HG03457 (cell line): ENCODE measurements at regions not wholly inside any gene's neighbourhood (a gene's known extent, or its start where the extent isn't known, plus 50 kb on each side); places are given as distances from the start of the nearest gene placed in this dataset.
"Not testable (repeated sequence)": the region's sequence is repeated elsewhere in the genome, so short reads cannot be mapped to it uniquely, and the experiment has no call there.

ENCODE experiments used
- ATAC-seq: cut with Tn5 transposase; IDR thresholded peaks from one replicate; pipeline ENCODE4 v1.9.1; 2021; ENCODE audit warnings: moderate number of reproducible peaks; ENCODE audit not compliant: unreplicated experiment

GRCh38 chr4:28010577-28011240 is 1150.1 kb downstream of the STIM2 start:
- ATAC-seq, result no peak

DNA sequence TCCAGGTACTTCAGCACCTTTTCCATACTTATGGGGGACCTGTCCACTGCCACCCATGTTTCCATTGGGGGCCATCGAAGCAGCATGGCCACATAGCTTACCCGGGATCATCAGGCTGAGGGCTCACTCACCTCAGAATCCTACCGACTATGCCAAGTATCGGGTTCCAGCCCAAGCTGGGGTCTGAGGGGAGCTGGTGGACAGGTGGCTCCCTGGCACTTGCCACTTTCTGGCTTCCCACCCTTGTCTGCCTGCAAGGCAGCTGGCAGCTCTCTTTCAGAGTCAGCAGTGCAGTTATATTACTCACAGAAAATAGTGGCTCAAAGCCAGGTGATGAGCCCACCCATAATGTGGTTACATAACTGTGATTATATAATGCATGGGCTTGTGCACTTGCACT is 1153.8 kb downstream of the STIM2 start:
- ATAC-seq, result no peak

DNA sequence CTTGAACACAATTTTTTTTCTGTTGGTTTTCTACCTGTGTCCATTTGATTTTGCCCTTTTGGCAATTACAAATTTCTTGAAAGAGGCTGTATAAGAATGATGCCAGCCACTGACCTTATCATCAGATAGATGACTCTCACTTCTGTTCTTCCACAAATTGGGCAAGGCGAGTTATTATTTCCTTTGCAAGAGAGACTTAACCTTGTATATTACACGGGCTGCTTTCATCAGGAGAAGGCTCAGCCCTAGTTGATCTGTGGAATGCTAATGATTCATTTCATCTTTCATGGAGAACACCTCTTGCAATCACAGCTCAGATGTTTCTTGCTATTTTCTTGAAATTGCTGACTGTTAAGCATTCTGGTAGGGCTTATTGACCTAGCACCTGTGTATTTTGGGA is 1155.4 kb downstream of the STIM2 start:
- ATAC-seq, result no peak

DNA sequence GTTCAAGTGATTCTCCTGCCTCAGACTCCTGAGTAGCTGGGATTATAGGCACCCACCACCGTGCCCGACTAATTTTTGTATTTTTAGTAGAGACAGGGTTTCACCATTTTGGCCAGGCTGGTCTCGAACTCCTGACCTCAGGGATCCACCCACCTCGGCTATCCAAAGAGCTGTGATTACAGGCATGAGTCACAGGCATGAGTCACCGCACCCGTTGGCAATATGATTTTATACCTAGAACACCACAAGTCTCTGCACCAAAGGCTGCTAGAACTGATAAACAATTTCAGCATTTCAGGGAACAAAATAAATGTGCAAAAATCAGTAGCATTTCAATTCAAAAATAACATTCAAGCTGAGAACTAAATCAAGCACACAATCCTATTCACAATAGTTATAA is 1177.6 kb downstream of the STIM2 start:
- not testable (repeated sequence) for ATAC-seq

DNA sequence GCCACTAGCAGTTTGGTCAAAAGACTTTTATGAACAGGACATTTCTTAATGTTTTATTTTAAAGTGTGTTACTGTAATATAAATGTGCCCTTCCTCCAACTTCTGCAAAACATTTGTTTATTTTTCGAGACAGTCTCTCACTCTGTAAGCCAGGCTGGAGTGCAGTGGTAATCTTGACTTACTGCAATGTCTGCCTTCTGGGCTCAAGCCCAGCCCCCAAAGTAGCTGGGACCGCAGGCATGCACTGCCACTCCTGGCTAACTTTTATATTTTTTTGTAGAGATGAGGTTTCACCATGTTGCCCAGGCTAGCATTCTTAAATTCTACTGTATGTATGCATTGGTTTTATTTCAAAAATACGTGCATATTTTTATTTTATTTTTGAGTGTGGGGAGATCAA is 1201.9 kb downstream of the STIM2 start:
- ATAC-seq, result no peak

DNA sequence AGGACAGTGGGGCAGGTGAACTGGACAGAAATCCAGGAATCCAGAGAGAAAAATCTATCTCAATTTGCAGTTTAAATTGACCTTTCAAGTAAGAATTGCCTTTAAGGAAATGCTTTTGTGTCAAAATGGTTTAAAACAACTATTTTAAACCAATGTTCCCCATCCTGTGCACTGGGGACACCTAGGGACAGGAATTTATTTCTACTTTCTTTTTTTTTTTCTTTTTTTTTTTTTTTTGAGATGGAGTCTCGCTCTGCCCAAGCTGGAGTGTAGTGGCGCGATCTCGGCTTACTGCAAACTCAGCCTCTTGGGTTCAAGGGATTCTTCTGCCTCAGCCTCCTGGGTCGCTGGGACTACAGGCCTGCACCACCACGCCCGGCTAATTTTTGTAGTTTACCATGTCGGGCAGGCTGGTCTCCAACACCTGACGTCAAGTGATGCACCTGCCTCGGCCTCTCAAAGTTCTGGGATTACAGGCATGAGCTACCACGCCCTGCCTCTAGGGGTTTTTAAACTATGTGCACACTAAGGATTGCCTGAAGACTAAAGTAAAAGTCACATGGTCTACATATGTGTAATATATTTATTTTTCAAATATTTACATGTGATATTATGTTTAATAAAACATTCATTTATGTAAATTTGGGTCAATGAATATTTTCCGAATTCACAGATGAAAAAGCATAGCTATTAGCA is 1213.4 kb downstream of the STIM2 start:
- no peak for ATAC-seq

DNA sequence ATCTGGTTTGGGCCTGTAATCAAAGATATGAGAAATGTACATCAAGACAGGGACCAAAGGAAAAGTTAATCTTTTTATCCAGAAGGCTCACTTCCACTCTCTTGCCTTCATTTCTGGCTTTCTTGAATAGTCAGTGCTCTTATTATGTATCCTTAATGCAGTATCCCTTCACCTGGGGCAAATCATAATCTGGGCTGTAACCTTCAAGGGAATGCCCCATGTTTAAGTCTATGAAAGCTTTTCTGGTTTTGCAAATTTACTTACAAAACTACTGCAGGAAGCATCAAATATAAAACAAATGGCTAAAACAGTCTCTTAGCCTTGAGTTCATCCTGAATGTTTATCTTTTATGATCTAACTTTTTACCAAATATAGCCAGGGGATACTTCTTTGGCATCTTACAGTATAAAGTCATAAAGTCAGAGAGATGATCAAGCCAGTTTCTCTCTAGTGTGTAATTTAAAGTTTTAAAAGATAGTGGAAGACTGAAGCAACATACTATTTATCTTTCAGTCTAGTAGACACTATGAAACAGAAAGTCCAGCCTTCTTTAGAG is 1214.8 kb downstream of the STIM2 start:
- ATAC-seq, result no peak

DNA sequence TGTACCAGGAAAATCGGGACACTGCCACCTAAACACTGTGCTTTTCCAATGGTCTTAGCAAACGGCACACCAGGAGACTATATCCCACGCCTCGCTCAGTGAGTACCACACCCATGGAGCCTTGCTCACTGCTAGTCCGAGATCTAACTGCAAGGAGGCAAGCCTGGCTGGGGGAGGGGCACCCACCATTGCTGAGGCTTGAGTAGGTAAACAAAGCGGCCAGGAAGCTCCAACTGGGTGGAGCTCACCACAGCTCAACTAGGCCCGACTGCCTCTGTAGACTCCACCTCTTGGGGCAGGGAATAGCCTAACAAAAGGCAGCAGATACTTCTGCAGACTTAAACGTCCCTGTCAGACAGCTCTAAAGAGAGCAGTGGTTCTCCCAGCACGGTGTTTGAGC is 1216.6 kb downstream of the STIM2 start:
- ATAC-seq, result not testable (repeated sequence)

- ATAC-seq, result no peak
Measured at GRCh38 chr4:28082686-28083390, 1222.2 kb downstream of the STIM2 start.

GRCh38 chr4:28092610-28093009 is 1232.0 kb downstream of the STIM2 start:
- no peak for ATAC-seq

GRCh38 chr4:28093071-28093470 is 1232.4 kb downstream of the STIM2 start:
- ATAC-seq, result no peak

GRCh38 chr4:28101583-28101982 is 1240.9 kb downstream of the STIM2 start:
- no peak for ATAC-seq

GRCh38 chr4:28105271-28105859 is 1244.7 kb downstream of the STIM2 start:
- ATAC-seq, result no peak

DNA sequence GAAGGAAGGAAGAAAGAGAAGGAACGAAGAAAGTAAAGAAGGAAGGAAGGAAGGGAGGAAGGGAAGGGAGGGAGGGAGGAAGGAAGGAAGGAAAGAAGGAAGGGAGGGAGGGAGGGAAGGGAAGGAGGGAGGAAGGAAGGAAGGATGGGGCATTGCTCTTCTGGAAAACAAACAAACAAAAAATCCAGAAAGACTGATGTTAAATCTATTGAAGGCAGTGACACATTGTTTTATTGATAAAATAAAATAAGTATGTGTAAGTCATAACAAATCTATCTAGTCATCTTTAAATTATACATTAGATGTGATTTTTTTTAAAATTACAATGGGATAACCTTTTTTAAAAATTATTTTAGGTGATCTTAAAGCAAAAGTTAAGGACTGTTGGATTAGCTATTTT is 1245.5 kb downstream of the STIM2 start:
- no peak for ATAC-seq

DNA sequence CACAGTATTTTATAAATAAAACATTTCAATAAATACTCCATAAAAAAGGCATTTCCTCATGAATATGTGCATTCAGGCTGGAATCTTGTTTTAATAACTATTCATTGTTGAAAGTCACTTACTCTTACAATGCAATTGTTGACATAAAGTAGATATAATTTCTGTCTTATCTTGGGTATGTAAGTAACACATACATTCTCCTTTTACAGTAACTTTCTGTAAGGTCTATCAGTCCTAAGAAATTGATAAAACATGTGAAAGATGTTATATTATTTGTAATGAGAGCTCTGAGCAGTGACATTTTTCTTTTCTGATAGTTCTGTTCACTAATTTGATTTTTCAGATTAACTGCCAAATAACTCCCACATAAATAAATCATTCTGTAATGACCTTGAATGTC is 1249.2 kb downstream of the STIM2 start:
- no peak for ATAC-seq

DNA sequence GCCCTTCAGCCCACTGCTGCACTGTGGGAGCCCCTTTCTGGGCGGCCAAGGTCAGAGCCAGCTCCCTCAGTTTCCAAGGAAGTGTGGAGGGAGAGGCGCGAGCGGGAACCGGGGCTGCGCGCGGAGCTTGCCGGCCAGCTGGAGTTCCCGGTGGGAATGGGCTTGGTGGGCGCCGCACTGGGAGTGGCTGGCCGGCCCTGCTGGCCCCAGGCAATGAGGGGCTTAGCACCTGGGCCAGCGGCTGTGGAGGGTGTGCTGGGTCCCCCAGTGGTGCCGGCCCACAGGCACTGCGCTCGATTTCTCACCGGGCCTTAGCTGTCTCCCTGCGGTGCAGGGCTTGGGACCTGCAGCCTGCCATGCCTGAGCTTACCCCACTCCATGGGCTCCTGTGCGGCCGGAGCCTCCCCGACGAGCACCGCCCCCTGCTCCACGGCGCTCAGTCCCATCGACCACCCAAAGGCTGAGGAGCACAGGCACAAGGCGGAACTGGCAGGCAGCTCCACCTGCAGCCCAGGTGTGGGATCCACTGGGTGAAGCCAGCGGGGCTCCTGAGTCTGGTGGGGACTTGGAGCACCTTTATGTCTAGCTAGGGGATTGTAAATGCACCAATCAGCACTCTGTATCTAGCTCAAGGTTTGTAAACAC is 1252.2 kb downstream of the STIM2 start:
- not testable (repeated sequence) for ATAC-seq

GRCh38 chr4:28113586-28113985 is 1252.9 kb downstream of the STIM2 start:
- not testable (repeated sequence) for ATAC-seq

DNA sequence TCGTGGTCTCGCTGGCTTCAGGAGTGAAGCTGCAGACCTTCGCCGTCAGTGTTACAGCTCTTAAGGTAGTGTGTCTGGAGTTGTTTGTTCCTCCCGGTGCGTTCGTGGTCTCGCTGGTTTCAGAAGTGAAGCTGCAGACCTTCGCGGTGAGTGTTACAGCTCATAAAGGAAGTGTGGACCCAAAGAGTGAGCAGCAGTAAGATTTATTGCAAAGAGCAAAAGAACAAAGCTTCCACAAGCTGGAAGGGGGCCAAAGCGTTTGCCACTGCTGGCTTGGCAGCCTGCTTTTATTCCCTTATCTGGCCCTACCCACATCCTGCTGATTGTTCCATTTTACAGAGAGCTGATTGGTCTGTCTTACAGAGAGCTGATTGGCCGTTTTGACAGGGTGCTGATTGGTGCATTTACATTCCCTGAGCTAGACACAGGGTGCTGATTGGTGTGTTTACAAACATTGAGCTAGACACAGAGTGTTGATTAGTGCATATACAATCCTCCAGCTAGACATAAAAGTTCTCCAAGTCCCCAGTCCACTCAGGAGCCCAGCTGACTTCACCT is 1256.0 kb downstream of the STIM2 start:
- ATAC-seq, result not testable (repeated sequence)

- ATAC-seq, result no peak
Measured at GRCh38 chr4:28117084-28117682, 1256.5 kb downstream of the STIM2 start.

- no peak for ATAC-seq
Measured at GRCh38 chr4:28146191-28146590, 1285.5 kb downstream of the STIM2 start.
